OCI-LY3 (cell line): ENCODE measurements at regions not wholly inside any gene's neighbourhood (a gene's known extent, or its start where the extent isn't known, plus 50 kb on each side); places are given as distances from the start of the nearest gene placed in this dataset.

Source experiments
- EZH2phosphoT487 ChIP-seq: fragments of 200-600 bp; shearing (Covaris generic); IDR thresholded peaks from 2 replicates; pipeline ENCODE4 v1.6.1; 2018; ENCODE audit warnings: antibody characterized with exemption, mixed run types, low read depth
- TF ChIP-seq, protein P1 (sequence below): fragments of 200-600, 300-600 bp; sonication (generic); IDR thresholded peaks from 2 replicates; pipeline ENCODE4 v1.5.1; 2014; ENCODE audit warnings: antibody characterized with exemption, low read length, low read depth

DNA sequence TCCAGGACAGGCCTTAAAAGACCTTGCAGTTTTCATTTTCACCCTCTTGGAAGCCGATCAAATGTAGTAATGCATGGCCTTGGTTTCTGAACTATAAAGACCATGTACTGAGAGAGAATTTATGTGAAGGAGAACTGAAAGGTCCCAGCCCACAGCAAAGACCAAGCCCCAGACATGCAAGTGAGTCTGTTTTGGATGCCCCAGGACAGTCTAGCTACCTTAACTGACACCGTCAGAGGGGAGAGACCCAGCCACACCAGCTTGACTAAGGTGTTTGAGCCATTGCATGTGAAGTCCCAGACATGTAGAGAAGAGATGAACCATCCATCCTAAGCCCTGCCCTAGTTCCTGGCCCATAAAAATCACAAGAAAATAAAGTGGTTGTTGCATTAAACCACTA, 316.8 kb upstream of the GATB start:
- TF ChIP-seq, protein P1, sequence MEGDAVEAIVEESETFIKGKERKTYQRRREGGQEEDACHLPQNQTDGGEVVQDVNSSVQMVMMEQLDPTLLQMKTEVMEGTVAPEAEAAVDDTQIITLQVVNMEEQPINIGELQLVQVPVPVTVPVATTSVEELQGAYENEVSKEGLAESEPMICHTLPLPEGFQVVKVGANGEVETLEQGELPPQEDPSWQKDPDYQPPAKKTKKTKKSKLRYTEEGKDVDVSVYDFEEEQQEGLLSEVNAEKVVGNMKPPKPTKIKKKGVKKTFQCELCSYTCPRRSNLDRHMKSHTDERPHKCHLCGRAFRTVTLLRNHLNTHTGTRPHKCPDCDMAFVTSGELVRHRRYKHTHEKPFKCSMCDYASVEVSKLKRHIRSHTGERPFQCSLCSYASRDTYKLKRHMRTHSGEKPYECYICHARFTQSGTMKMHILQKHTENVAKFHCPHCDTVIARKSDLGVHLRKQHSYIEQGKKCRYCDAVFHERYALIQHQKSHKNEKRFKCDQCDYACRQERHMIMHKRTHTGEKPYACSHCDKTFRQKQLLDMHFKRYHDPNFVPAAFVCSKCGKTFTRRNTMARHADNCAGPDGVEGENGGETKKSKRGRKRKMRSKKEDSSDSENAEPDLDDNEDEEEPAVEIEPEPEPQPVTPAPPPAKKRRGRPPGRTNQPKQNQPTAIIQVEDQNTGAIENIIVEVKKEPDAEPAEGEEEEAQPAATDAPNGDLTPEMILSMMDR, result no peak
- no peak for TF ChIP-seq EZH2phosphoT487
